ENCODE measurements at regions not wholly inside any gene's neighbourhood (a gene's known extent, or its start where the extent isn't known, plus 50 kb on each side); places are given as distances from the start of the nearest gene placed in this dataset.

DNA sequence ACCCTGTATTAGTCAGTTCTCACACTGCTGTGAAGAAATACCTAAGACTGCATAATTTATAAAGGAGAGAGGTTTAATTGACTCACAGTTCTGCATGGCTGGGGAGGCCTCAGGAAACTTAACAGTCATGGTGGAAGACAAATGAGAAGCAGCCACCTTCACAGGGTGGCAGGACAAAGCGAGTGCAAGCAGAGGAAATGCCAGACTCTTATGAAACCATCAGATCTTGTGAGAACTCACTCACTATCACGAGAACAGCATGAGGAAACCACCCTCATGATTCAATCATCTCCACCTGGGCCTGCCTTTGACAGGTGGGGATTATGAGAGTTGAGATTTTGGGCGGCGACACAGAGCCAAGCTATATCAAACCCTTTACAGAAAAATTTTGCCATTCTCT lies 722.4 kb downstream of the RAB28 start:
- intact Hi-C loops (cut with micrococcal nuclease; ENCODE audit: unreplicated experiment), result no loop called here
- no peak for DNase-seq
- no peak overlapping the region for H3K4me3 ChIP-seq (ENCODE audit: low read depth, low read length)
- Mint-ChIP-seq H3K9me3 (ENCODE audit: unreplicated experiment) (no peaks in the 10 kb centered on the region), H3K27me3 (ENCODE audit: insufficient read depth, unreplicated experiment) (peaks cover 8% of the 10 kb centered on the region), H3K4me1 (ENCODE audit: low read depth, unreplicated experiment) (no peaks in the 10 kb centered on the region), H3K36me3 (ENCODE audit: insufficient read depth, unreplicated experiment) (no peaks in the 10 kb centered on the region), H3K27ac (ENCODE audit: unreplicated experiment) (no peak overlapping the region), H3K4me3 (ENCODE audit: unreplicated experiment) (no peak overlapping the region)
- no peaks in the 10 kb centered on the region for H3K9me3 ChIP-seq
- no TSS peak for BruUV-seq (replicated peaks)
- CTCF ChIA-PET, result no interaction called here
- no peaks in the 10 kb centered on the region for H3K4me1 ChIP-seq
- POLR2A ChIA-PET, result no interaction called here
- H3K36me3 ChIP-seq (ENCODE audit: control insufficient read depth, insufficient read depth, low read length), result no peaks in the 10 kb centered on the region
- no peaks in the 10 kb centered on the region for H3K27me3 ChIP-seq (replicated peaks; ENCODE audit: control insufficient read depth, insufficient read depth, low read length)
- TF ChIP-seq, protein P1, sequence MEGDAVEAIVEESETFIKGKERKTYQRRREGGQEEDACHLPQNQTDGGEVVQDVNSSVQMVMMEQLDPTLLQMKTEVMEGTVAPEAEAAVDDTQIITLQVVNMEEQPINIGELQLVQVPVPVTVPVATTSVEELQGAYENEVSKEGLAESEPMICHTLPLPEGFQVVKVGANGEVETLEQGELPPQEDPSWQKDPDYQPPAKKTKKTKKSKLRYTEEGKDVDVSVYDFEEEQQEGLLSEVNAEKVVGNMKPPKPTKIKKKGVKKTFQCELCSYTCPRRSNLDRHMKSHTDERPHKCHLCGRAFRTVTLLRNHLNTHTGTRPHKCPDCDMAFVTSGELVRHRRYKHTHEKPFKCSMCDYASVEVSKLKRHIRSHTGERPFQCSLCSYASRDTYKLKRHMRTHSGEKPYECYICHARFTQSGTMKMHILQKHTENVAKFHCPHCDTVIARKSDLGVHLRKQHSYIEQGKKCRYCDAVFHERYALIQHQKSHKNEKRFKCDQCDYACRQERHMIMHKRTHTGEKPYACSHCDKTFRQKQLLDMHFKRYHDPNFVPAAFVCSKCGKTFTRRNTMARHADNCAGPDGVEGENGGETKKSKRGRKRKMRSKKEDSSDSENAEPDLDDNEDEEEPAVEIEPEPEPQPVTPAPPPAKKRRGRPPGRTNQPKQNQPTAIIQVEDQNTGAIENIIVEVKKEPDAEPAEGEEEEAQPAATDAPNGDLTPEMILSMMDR (IDR thresholded peaks at IDR 0.05; ENCODE audit: insufficient read depth in 1 of 2, low read depth in 1 of 2, low read length in 1 of 2, severe bottlenecking in 1 of 2, unreplicated experiment in 1 of 2), result no peak

DNA sequence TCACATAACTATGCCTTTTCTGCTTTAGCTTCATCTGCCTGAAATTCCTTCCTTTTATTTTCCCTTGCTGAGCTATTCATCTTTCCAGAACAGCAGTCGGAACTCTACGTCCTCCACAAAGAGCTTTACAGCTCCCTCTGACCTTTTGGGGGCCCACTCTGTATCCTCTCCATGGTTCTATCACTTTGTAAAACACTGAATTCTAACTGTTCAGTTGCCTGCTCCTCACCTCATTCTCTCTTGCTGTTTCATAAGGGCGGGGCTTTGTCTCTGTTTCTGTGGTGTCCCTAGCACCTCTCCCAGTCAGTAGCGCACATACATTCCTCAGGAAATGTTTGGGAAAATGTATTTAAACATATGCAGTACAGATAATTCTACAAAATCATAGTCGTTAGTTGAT lies 737.0 kb downstream of the RAB28 start:
- Histone ChIP-seq H3K9me3 (no peaks in the 10 kb centered on the region), H3K27me3 (replicated peaks; ENCODE audit: control insufficient read depth, insufficient read depth, low read length) (no peaks in the 10 kb centered on the region), H3K4me1 (no peaks in the 10 kb centered on the region), H3K4me3 (ENCODE audit: low read depth, low read length) (no peak overlapping the region), H3K36me3 (ENCODE audit: control insufficient read depth, insufficient read depth, low read length) (no peaks in the 10 kb centered on the region)
- H3K9me3 Mint-ChIP-seq (ENCODE audit: unreplicated experiment), result peaks cover 14% of the 10 kb centered on the region
- TF ChIP-seq, protein P1 (IDR thresholded peaks at IDR 0.05; ENCODE audit: insufficient read depth in 1 of 2, low read depth in 1 of 2, low read length in 1 of 2, severe bottlenecking in 1 of 2, unreplicated experiment in 1 of 2), result no peak
- intact Hi-C loops (cut with micrococcal nuclease; ENCODE audit: unreplicated experiment), result no loop called here
- POLR2A ChIA-PET, result no interaction called here
- no peak overlapping the region for H3K27ac Mint-ChIP-seq (ENCODE audit: unreplicated experiment)
- CTCF ChIA-PET, result no interaction called here
- DNase-seq, result no peak
- no peak overlapping the region for H3K4me3 Mint-ChIP-seq (ENCODE audit: unreplicated experiment)
- BruUV-seq (replicated peaks), result no TSS peak
- no peaks in the 10 kb centered on the region for H3K36me3 Mint-ChIP-seq (ENCODE audit: insufficient read depth, unreplicated experiment)
- H3K4me1 Mint-ChIP-seq (ENCODE audit: low read depth, unreplicated experiment), result no peaks in the 10 kb centered on the region
- H3K27me3 Mint-ChIP-seq (ENCODE audit: insufficient read depth, unreplicated experiment), result peaks cover 2% of the 10 kb centered on the region

DNA sequence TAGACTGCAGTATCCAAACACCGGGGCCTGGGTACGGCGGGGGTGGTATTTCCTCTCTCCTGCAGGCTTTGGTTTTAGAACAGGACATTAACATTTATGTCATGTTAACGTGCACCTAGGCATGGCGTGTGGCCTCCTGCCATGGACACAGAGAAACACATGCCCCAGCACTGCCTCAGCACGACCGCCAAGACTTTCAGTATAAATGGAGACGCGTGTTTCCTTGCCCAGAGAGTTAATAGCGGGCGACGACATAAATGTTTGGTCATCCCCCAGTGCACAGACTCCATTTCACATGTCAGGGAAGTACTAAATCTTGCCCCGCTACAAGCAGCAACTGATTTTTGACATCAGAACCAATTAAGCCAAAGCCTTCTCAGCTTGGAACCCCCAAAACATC lies 737.9 kb downstream of the RAB28 start:
- Mint-ChIP-seq H3K36me3 (ENCODE audit: insufficient read depth, unreplicated experiment) (no peaks in the 10 kb centered on the region), H3K27ac (ENCODE audit: unreplicated experiment) (no peak overlapping the region), H3K27me3 (ENCODE audit: insufficient read depth, unreplicated experiment) (peaks cover 2% of the 10 kb centered on the region), H3K4me3 (ENCODE audit: unreplicated experiment) (no peak overlapping the region), H3K9me3 (ENCODE audit: unreplicated experiment) (peaks cover 14% of the 10 kb centered on the region), H3K4me1 (ENCODE audit: low read depth, unreplicated experiment) (no peaks in the 10 kb centered on the region)
- H3K27me3 ChIP-seq (replicated peaks; ENCODE audit: control insufficient read depth, insufficient read depth, low read length), result no peaks in the 10 kb centered on the region
- no peaks in the 10 kb centered on the region for H3K4me1 ChIP-seq
- no TSS peak for BruUV-seq (replicated peaks)
- ChIA-PET POLR2A (no interaction called here), CTCF (no interaction called here)
- intact Hi-C loops (cut with micrococcal nuclease; ENCODE audit: unreplicated experiment), result no loop called here
- no peak overlapping the region for H3K4me3 ChIP-seq (ENCODE audit: low read depth, low read length)
- DNase-seq, result no peak
- H3K36me3 ChIP-seq (ENCODE audit: control insufficient read depth, insufficient read depth, low read length), result no peaks in the 10 kb centered on the region
- H3K9me3 ChIP-seq, result no peaks in the 10 kb centered on the region
- TF ChIP-seq, protein P1 (IDR thresholded peaks at IDR 0.05; ENCODE audit: insufficient read depth in 1 of 2, low read depth in 1 of 2, low read length in 1 of 2, severe bottlenecking in 1 of 2, unreplicated experiment in 1 of 2), result no peak

Data from Caco-2 (cell line).